BLaER1 treated with 17β-estradiol and CSF1 and Interleukin-3, amounts not matched to agents 10 nM and 100 nM (cell line): ENCODE measurements at regions not wholly inside any gene's neighbourhood (a gene's known extent, or its start where the extent isn't known, plus 50 kb on each side); places are given as distances from the start of the nearest gene placed in this dataset.

Experiments used
- H3K27ac ChIP-seq, 11 experiments: shearing (Covaris generic); formaldehyde crosslinking; 2 replicates each; pipeline ENCODE4 v1.8.1; 2022
- H3K27me3 ChIP-seq, 11 experiments: shearing (Covaris generic); formaldehyde crosslinking; 2 replicates each; pipeline ENCODE4 v1.8.1; 2022
- H3K36me3 ChIP-seq, 11 experiments: shearing (Covaris generic); formaldehyde crosslinking; 2 replicates each; pipeline ENCODE4 v1.8.1; 2022
- H3K4me1 ChIP-seq, 10 experiments: shearing (Covaris generic); formaldehyde crosslinking; 2 replicates each; pipeline ENCODE4 v1.8.1; 2022
- H3K4me2 ChIP-seq, 11 experiments: shearing (Covaris generic); formaldehyde crosslinking; 2 replicates each; pipeline ENCODE4 v1.8.1; 2022
- H3K4me3 ChIP-seq, 10 experiments: shearing (Covaris generic); formaldehyde crosslinking; 2 replicates each; pipeline ENCODE4 v1.8.1; 2022
- H3K9ac ChIP-seq, 11 experiments: shearing (Covaris generic); formaldehyde crosslinking; 2 replicates each; pipeline ENCODE4 v1.8.1; 2022
- H3K9me3 ChIP-seq, 11 experiments: shearing (Covaris generic); formaldehyde crosslinking; replicated peaks in 1 of 11; 2 replicates each; pipeline ENCODE4 v1.8.1; 2022
- H4K20me1 ChIP-seq, 11 experiments: shearing (Covaris generic); formaldehyde crosslinking; 2 replicates each; pipeline ENCODE4 v1.8.1; 2022
- Cebpa-rat ChIP-seq, 11 experiments: shearing (Covaris generic); IDR thresholded peaks; 2 replicates each; pipeline ENCODE4 v1.8.1; 2022

- no peaks in the 10 kb centered on the region for H3K36me3 ChIP-seq
- H4K20me1 ChIP-seq = no peaks in the 10 kb centered on the region
- H3K9me3 ChIP-seq = no peaks in the 10 kb centered on the region
- no peak overlapping the region for H3K4me3 ChIP-seq
- H3K27ac ChIP-seq = no peak overlapping the region
- no peak overlapping the region for H3K9ac ChIP-seq
- H3K27me3 ChIP-seq = no peaks in the 10 kb centered on the region
- TF ChIP-seq Cebpa-rat (IDR thresholded peaks at IDR 0.05) = no peak
- no peaks in the 10 kb centered on the region for H3K4me1 ChIP-seq
- no peak overlapping the region for H3K4me2 ChIP-seq
Observed at GRCh38 chr15:52879904-52880303, 89.8 kb upstream of the ONECUT1 start.

DNA sequence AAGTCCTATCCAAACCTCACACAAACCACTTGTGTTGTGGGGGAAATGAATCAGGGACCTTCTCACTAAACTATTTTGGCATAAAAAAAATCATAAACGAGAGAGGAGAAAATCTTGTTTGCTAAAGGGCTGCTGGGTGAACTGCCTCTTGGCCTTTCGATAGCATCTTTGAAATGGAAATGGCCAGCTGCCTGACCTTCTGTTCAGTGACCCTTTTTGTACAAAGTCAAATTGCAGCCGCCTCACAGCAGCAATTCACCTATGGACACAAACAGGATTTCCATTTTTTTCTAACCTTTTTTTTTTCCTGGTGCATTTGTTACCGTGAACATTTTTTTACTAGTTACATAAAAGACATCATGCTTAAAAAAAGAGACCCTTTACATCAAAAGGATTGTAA, 89.0 kb upstream of the ONECUT1 start:
- Histone ChIP-seq H4K20me1 (no peaks in the 10 kb centered on the region), H3K9me3 (no peaks in the 10 kb centered on the region), H3K36me3 (no peaks in the 10 kb centered on the region), H3K27me3 (no peaks in the 10 kb centered on the region), H3K4me2 (no peak overlapping the region), H3K4me1 (no peaks in the 10 kb centered on the region), H3K27ac (no peak overlapping the region), H3K4me3 (no peak overlapping the region), H3K9ac (no peak overlapping the region)
- TF ChIP-seq Cebpa-rat (IDR thresholded peaks at IDR 0.05) = no peak

GRCh38 chr15:52876991-52877663, 87.0 kb upstream of the ONECUT1 start:
- Histone ChIP-seq H3K4me2 (no peak overlapping the region), H3K36me3 (no peaks in the 10 kb centered on the region), H3K9ac (no peak overlapping the region), H3K27me3 (no peaks in the 10 kb centered on the region), H3K4me3 (no peak overlapping the region), H3K9me3 (no peaks in the 10 kb centered on the region), H4K20me1 (no peaks in the 10 kb centered on the region), H3K27ac (no peak overlapping the region), H3K4me1 (no peaks in the 10 kb centered on the region)
- TF ChIP-seq Cebpa-rat (IDR thresholded peaks at IDR 0.05) = no peak

- no peaks in the 10 kb centered on the region for H3K4me1 ChIP-seq
- no peak overlapping the region for H3K4me3 ChIP-seq
- no peaks in the 10 kb centered on the region for H4K20me1 ChIP-seq
- H3K36me3 ChIP-seq = no peaks in the 10 kb centered on the region
- no peaks in the 10 kb centered on the region for H3K9me3 ChIP-seq
- no peak overlapping the region for H3K4me2 ChIP-seq
- no peak for TF ChIP-seq Cebpa-rat (IDR thresholded peaks at IDR 0.05)
- no peaks in the 10 kb centered on the region for H3K27me3 ChIP-seq
- H3K9ac ChIP-seq = no peak overlapping the region
- no peak overlapping the region for H3K27ac ChIP-seq
Observed at GRCh38 chr15:52872036-52872818, 82.1 kb upstream of the ONECUT1 start.

DNA sequence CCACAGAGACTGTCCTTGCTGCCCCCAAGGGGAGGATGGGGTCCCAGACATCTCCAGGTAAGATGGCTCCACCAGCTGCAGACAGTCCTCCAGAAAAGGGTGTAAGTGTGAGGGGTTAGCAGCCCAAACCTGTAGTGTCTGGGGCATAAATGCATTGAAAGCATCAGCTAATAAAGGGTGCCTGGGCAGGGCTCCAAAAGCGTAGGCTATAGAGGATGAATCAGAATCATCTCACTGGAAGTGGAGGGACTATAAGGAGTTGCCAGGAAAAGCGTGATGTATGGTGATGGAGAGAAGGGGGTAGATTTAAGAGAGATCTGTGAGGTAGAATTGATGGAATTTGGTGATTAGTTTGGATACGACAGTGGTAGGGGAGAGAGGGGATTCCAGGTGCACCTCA, 79.9 kb upstream of the ONECUT1 start:
- Histone ChIP-seq H3K4me2 (no peak overlapping the region), H3K36me3 (no peaks in the 10 kb centered on the region), H3K9me3 (peaks cover 4 to 16% (median 11%) of the 10 kb centered on the region in 11 experiments; a peak in 19 of 22 replicates), H3K4me1 (no peaks in the 10 kb centered on the region), H3K4me3 (no peak overlapping the region), H4K20me1 (no peaks in the 10 kb centered on the region), H3K9ac (no peak overlapping the region), H3K27me3 (no peaks in the 10 kb centered on the region), H3K27ac (no peak overlapping the region)
- TF ChIP-seq Cebpa-rat (IDR thresholded peaks at IDR 0.05) = no peak

DNA sequence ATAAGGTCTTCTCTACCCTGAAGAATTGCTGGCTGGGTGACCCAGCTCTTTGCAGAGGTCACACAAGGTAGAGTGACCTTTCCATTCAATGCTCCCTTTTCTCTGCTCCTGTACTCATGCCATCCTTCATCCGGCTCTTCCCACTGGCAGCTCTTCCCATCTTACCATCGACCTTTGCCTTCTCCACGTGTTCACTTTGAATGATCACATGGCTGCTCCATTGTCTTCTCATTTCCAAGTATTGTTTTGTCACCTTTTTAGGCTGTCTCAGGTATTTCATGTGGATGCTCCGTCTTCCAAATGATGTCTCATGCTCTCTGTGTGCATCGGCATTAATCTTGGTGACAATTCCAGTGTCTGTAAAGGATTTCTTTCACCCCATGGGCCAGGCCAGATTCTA, 76.6 kb upstream of the ONECUT1 start:
- no peak for TF ChIP-seq Cebpa-rat (IDR thresholded peaks at IDR 0.05)
- Histone ChIP-seq H3K27me3 (no peaks in the 10 kb centered on the region), H3K4me1 (no peaks in the 10 kb centered on the region), H4K20me1 (no peaks in the 10 kb centered on the region), H3K4me2 (no peak overlapping the region), H3K27ac (no peak overlapping the region), H3K9me3 (peaks cover 4 to 19% (median 11%) of the 10 kb centered on the region in 11 experiments; a peak in 19 of 22 replicates), H3K36me3 (no peaks in the 10 kb centered on the region), H3K9ac (no peak overlapping the region), H3K4me3 (no peak overlapping the region)

DNA sequence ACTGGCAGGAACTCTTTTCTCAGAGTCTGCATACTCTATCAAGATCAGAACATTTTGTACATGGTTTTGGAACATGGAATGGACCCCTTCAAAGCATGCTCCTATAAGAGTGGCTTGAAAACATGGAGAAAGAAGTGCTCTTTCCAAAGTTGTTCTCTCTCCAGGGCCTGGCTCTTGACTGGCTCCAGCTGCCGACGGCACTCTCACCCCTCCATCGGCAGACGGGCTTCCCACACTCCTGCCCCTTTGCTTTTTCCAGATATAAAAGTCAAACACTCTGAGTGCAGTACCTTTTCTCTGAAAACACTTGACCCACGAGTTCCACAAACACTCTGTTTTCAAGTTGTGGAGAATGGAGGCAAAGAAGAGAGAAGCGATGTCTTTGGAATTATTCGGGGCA, 72.5 kb upstream of the ONECUT1 start:
- no peak for TF ChIP-seq Cebpa-rat (IDR thresholded peaks at IDR 0.05)
- Histone ChIP-seq H3K27me3 (no peaks in the 10 kb centered on the region), H4K20me1 (no peaks in the 10 kb centered on the region), H3K27ac (no peak overlapping the region), H3K4me1 (no peaks in the 10 kb centered on the region), H3K4me3 (no peak overlapping the region), H3K4me2 (no peak overlapping the region), H3K36me3 (no peaks in the 10 kb centered on the region), H3K9me3 (peaks cover 4 to 19% (median 11%) of the 10 kb centered on the region in 11 experiments; a peak in 19 of 22 replicates), H3K9ac (no peak overlapping the region)

DNA sequence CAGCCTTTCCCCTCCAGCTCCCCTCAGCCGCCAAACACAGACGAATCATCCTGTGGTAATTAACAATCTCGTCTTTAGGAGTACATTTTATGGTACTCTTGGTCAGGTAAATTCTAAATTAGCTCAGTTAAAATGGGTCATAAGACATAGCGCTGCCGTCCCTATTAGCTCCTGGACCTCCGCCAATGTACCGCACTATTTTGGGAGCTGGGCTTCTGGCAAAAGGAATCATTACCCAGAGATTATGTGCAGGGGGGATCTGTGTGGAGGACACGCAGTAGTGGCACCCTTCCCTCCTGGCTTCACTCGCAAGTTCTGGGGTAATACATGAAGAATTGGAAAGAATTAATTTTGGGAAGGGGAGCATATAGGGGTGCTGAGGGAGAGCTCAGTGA, 68.6 kb upstream of the ONECUT1 start:
- Histone ChIP-seq H3K9ac (no peak overlapping the region), H3K36me3 (no peaks in the 10 kb centered on the region), H3K27me3 (no peaks in the 10 kb centered on the region), H4K20me1 (no peaks in the 10 kb centered on the region), H3K9me3 (no peaks in the 10 kb centered on the region), H3K4me1 (no peaks in the 10 kb centered on the region), H3K4me3 (no peak overlapping the region), H3K4me2 (no peak overlapping the region), H3K27ac (no peak overlapping the region)
- no peak for TF ChIP-seq Cebpa-rat (IDR thresholded peaks at IDR 0.05)

GRCh38 chr15:52857937-52858781, 68.0 kb upstream of the ONECUT1 start:
- Histone ChIP-seq H3K9ac (no peak overlapping the region), H3K9me3 (no peaks in the 10 kb centered on the region), H4K20me1 (no peaks in the 10 kb centered on the region), H3K4me2 (no peak overlapping the region), H3K27me3 (no peaks in the 10 kb centered on the region), H3K27ac (no peak overlapping the region), H3K4me3 (no peak overlapping the region), H3K36me3 (no peaks in the 10 kb centered on the region), H3K4me1 (no peaks in the 10 kb centered on the region)
- TF ChIP-seq Cebpa-rat (IDR thresholded peaks at IDR 0.05) = no peak
